Astrocyte of the spinal cord (primary cell): ENCODE measurements at regions not wholly inside any gene's neighbourhood (a gene's known extent, or its start where the extent isn't known, plus 50 kb on each side); places are given as distances from the start of the nearest gene placed in this dataset.

ENCODE experiments used
- DNase-seq: peaks from one replicate; pipeline ENCODE4 v3.0.0; 2011; ENCODE audit warnings: low read depth, low spot score
- H3K4me3 ChIP-seq: 2 replicates; pipeline ENCODE4 v1.5.1; 2011; ENCODE audit warnings: low read depth, mild to moderate bottlenecking, low read length, moderate library complexity
- CTCF ChIP-seq: IDR thresholded peaks from 2 replicates; pipeline ENCODE4 v1.5.1; 2012; ENCODE audit warnings: low read depth, mild to moderate bottlenecking, low read length, inconsistent platforms
- in situ Hi-C: cut with HindIII; loops from 2 replicates; pipeline ENCODE4 v1.10.0; 2017; ENCODE audit warnings: low sequenced_read_pairs

- H3K4me3 ChIP-seq: no peak overlapping the region
- TF ChIP-seq CTCF: no peak
- in situ Hi-C loops: no loop called here
- no peak for DNase-seq
These were observed 1101.5 kb upstream of the KLHL29 start for GRCh38 chr2:22283436-22283835.

- in situ Hi-C loops: no loop called here
- no peak for DNase-seq
- H3K4me3 ChIP-seq: no peak overlapping the region
- no peak for TF ChIP-seq CTCF
These were observed 1094.7 kb upstream of the KLHL29 start for GRCh38 chr2:22290302-22290701.

GRCh38 chr2:22290909-22291473 lies 1094.0 kb upstream of the KLHL29 start:
- H3K4me3 ChIP-seq: no peak overlapping the region
- DNase-seq: no peak
- no peak for TF ChIP-seq CTCF
- in situ Hi-C loops: no loop called here

- no peak overlapping the region for H3K4me3 ChIP-seq
- TF ChIP-seq CTCF: no peak
- in situ Hi-C loops: no loop called here
- no peak for DNase-seq
These were observed 1083.8 kb upstream of the KLHL29 start for GRCh38 chr2:22301228-22301627.

GRCh38 chr2:22326250-22326649 lies 1058.7 kb upstream of the KLHL29 start:
- DNase-seq: no peak
- TF ChIP-seq CTCF: no peak
- in situ Hi-C loops: no loop called here
- no peak overlapping the region for H3K4me3 ChIP-seq

- DNase-seq: no peak
- in situ Hi-C loops: no loop called here
- TF ChIP-seq CTCF: no peak
- no peak overlapping the region for H3K4me3 ChIP-seq
These were observed 1055.5 kb upstream of the KLHL29 start for GRCh38 chr2:22329211-22330154.
